NK-92 treated with Interleukin-12 subunit alpha and Interleukin-12 subunit beta, amount 100 ng/mL, for 24 hours (cell line): ENCODE measurements at regions not wholly inside any gene's neighbourhood (a gene's known extent, or its start where the extent isn't known, plus 50 kb on each side); places are given as distances from the start of the nearest gene placed in this dataset.

Source experiments
- DNase-seq: peaks from one replicate; lab custom pipeline; 2025; lab: John Stamatoyannopoulos, UW

DNA sequence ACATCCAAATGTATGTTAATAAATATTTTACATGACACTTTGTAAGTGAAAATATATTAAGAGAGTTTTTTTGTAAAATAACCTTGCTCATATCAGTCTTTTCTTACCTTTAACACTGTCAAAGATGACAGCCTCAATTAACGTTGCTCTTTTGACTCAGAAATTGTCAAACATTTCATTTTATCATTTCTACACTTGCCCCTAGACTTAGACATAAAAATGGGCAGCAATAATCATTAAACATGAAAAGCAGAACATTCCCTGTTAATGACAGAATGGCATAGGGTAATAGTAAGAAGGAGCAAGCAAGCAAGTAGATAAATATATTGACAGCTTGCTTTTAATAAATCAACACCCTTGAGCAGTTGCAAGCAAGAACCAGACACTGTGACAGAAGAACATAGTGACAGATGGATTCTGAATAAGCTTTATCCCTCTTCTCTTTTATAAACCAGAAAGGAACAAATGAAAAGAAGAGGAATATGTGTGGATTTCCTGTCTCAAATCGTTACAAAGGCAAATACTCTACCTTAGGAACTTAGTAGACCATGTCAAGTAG is 796.0 kb upstream of the CHD1 start:
- DNase-seq = no peak

DNA sequence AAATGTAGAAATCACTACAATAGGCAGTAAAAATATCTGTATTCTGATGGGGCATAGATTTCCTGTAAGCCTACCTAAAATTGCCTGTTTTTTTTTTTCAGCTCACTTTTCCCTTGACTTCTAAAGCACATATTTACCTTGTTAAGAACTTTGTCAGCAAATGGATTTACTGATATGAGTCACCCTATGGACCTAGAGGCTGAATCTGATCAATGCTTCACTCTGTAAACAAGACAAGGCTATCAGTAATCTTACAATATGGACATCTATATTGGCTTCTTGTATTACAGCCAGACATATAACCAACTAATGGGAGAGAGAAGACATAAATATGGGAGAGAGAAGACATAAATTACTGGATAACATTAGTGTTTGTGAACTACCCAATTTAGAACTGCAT is 792.7 kb upstream of the CHD1 start:
- DNase-seq = no peak

DNA sequence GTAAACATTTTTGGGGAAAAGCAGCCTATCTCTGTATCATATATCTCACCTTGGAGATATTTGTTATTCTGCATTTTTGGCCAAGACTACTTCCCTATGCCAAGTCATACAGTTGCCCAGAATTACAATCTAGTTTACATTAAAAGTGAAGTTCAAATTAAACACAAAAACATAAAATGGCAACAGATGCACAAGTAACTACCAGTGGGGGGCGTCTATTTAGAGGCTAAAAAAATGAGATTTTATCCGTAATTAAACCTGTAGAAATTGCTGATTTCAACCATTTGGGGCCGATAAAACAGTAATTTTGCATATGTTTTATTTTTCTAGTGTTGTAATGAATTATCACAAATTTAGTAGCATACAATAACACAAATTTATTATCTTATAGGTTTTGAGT is 787.1 kb upstream of the CHD1 start:
- no peak for DNase-seq

DNA sequence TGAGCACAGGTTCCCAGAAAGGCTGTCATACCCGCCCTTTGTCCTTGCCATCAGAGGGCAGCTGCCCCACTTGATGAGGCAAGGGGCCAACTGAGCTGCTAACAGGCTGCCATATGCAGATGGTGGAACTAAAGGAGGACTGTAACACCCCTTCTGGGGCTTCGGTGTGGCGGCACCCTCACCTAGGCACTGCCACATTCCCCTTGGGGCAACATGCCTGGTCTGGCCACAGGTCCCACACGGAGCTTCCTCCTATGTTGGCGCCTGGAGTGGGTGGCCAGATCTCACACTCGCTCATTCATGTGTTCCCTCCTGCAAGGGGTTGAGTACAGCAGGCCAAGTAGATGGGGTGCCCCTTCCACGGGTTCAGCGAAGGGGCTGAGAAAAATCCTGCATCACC is 777.4 kb upstream of the CHD1 start:
- no peak for DNase-seq

- no peak for DNase-seq
Measured at GRCh38 chr5:99702565-99702964, 773.8 kb upstream of the CHD1 start.

DNA sequence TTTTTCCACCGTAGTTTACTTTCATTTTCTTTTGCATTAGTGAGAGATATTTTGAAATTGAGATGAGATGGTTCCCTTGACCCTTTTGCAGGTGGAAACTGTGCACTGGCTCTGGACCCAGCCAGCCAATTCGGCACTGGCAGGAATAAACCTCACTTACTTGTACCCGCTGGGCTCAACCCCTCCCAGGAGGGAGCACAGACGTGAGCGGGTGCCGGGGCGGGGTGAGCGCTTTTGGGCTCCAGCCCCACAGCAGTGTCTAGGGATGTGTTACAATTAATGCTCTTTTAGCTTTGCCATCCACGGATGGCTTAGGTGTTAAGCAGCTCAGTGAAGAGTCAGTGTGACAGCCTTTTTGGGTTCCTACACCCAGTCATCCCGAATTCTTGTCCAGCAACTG is 766.1 kb upstream of the CHD1 start:
- DNase-seq = no peak

- no peak for DNase-seq
Measured at GRCh38 chr5:99686538-99686937, 757.7 kb upstream of the CHD1 start.

DNA sequence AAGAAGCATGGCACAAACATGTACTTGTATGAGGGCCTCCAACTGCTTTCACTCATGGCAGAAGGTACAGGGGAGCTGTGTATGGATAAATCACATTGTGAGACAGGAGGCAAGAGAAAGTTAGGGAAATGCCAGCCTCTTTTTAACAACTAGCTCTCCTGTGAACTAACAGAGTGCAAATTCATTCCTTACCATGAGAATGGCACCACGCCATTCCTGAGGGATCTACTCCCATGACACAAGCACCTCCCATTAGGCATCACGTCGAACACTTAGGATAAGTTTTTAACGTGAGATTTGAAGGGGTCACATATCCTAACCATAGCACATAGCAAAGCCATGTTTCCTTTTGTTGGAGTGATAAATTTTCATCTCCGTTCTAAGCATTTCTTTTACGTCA is 747.2 kb upstream of the CHD1 start:
- DNase-seq = no peak

- no peak for DNase-seq
Measured at GRCh38 chr5:99674101-99674500, 745.3 kb upstream of the CHD1 start.

- no peak for DNase-seq
Measured at GRCh38 chr5:99664972-99665371, 736.2 kb upstream of the CHD1 start.

DNA sequence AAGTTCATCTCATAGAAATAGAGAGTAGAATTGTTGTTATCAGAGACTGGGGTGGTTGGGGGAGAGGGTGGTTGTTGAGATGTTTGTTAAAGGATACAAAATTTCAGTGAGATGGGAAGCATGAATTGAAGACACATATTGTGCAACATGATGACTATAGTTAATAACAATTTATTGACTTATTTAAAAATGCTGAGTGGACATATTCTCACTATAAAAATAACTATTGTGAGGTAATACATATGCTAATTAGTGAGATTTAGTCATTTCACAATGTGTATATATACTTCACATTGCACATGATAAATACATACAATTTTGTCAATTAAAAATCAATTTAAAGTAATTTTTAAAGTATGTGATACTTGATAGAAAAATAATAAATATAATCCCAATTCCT is 722.5 kb upstream of the CHD1 start:
- no peak for DNase-seq

DNA sequence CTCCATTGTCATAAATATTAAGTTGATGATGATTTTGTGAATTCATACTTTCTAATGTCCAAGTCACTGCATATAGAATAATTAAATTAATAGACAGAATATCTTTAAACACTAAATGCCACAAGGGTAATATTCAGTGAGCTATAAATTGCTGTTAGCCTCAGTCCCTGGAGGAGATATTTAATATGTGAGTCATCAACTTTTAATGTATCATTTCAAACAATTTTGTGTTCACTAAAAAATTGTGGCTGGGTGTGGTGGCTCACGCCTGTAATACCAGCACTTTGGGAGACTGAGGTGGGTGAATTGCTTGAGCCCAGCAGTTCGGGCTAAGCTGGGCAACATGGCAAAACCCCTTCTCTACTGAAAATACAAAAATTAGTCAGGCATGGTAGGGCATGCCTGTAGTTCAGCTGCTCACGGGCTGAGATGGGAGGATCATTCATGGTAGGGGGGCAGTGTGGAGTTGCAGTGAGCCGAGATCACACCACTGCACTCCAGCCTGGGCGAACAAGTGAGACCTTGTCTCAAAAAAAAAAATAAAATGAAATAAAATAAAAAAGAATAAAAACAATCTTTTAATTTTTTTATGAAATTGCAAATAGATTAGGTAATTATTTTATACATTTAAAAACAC is 717.3 kb upstream of the CHD1 start:
- no peak for DNase-seq

DNA sequence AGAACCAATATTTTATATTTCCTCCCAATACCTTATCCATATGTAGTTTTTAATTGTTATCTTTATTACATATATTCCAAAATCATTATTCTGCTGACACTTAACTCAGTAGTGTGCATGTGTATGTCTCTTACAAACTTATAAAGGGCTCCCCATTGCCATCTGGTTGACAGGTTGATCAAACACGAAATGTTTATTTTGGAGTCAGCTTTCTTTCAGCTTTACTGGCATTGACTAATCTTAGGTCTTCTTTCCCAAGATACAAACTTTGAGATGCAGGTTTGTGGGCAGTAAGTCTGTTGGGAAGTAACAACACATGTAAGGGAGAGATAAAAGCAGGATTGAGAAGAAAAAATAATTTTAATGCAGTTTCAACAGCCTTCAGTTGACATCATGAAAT is 716.0 kb upstream of the CHD1 start:
- DNase-seq = no peak

- no peak for DNase-seq
Measured at GRCh38 chr5:99640646-99641045, 711.8 kb upstream of the CHD1 start.

DNA sequence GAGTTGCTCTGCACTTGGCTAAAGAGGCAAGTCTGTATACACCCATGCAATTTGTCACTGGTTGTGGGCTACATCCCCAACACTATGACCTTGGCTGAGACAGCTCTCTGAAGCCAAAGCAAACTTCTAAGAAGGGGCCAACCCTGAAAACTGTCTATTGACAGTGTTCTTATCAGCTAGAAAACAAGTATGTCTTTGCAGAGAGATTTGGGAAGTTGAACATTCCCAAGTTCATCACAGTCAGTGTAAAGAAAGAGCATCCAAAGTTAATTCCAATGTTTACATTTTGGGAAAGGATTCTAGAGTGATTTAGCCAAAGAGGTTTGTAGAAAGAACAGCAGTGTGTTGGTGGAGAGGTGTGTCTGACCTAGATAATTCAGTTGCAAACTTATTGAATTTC is 711.1 kb upstream of the CHD1 start:
- no peak for DNase-seq

DNA sequence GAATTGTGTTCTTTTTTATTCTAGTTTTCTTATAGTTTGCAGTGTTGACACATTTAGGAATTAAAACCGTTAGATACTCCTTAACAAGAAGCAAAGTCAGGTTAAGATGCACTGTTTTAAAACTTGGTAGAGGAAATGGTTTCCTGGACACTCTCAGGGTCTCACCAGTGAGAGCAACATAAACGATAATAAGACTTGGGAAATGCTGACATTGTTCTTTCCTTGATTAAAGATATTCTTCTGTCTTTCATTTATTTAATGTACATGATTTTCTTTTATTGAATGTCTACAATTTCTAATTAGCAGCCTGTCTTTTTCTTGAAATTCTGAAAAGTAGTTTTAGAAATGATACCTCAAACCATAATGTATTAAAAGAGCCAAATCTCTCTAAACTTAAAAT is 707.9 kb upstream of the CHD1 start:
- DNase-seq = no peak

DNA sequence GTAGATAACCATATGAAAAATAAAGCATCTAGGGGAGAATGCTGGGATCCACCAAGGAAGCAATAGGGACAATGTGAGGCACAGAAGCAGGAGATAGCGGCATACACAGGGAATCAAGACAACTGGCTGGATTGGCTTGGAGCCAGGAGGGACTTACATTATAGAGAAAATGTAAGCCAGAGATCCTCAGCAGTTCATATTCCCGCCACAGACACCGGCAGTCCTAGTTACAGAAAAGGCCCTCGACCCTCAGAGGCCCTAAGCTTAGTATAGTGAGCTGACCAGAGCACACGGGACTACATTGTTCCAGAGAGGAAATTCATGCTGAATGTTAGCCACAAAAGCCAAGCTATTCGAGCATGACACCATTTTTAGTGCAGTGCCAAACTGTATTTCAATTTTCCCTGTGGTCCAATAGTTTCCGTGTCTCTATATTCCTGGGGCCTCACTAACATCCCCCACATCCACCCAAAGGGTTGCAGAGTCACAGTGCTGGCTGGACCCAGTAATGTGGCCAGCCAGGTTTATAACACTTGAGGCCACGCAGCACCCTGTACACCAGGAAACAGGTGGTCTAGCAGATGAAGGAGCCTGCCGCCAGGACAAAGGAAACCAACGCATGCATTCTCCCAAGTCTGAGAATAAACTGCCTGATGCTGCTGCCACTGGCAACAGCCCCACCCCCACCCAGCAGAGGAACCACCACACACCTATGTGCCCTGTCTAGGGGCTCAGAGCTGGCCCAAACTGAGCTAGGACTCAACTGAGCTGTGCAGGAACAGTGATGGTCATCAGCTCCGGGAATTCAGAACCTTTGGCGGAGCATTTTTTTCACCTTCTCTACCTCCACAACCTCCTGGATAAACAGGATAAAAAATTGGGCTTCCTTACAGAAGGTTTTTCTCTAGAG is 693.2 kb upstream of the CHD1 start:
- no peak for DNase-seq

- no peak for DNase-seq
Measured at GRCh38 chr5:99617335-99617734, 688.5 kb upstream of the CHD1 start.

- no peak for DNase-seq
Measured at GRCh38 chr5:99614888-99615287, 686.1 kb upstream of the CHD1 start.

DNA sequence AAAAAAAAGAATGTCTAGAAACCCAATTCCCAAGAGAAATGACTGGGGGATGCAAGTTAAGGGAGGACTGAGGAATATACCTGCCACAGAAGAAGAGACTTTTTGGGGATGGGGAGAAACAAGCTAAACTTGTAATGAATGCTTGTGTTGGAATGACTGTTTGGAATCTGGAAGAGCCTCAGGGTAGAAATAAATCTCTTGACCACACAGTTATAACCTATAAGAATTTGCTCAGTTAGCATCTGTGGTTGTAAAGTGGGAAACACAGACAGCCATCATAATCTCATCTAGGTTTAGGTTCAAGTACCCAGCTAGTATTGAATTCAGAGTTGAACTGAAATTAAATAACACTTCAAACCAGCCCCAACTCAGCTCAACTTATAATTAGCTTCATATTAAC is 678.3 kb upstream of the CHD1 start:
- DNase-seq = no peak

DNA sequence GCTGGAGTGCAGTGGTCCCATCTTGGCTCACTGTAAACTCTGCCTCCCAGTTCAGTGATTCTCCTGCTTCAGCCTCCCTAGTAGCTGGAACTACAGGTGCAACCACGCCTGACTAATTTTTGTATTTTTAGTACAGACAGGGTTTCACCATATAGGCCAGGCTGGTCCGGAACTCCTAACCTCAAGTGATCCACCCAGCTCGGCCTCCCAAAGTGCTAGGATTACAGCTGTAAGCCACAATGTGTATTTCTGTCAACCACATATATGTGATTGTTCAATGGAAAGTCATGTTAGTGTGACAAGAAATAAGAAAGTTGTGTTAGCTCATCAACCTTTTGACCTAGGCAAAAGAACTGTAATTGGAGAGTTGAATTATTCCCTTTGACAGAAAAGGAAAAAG is 677.1 kb upstream of the CHD1 start:
- no peak for DNase-seq

DNA sequence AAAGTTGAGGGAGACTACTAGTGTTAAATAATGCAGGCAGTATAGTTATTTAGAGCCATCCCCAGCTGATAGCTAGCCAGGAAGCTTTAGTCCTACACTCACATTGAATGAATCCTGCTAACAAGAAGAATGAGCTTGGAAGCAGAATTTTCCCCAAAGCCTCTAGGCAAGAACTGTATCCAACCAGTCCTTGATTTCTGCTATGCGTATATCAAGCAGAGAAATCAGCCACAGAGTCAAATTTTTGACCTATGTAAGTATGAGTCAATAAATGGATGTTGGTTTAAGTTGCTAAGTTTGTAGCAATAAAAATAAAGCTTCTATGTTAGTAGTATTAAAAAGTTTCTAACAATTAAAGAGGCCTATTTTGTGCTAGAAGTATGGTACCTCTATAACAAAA is 672.1 kb upstream of the CHD1 start:
- DNase-seq = no peak

GRCh38 chr5:99590806-99591205 is 662.0 kb upstream of the CHD1 start:
- DNase-seq = no peak
